Breast epithelium (tissue), 4 donors: ENCODE measurements at regions not wholly inside any gene's neighbourhood (a gene's known extent, or its start where the extent isn't known, plus 50 kb on each side); places are given as distances from the start of the nearest gene placed in this dataset.

Experiments used
- DNase-seq, 2 donors: peaks; one replicate each; pipeline ENCODE4 v3.0.0-alpha.2; 2019; ENCODE audit warnings: low spot score in 2 of 2
- H3K27ac ChIP-seq, 2 donors: fragments of 200-600 bp; sonication (generic) in 1 of 2; one replicate each; pipeline ENCODE4 v1.5.1; 2016 to 2019; ENCODE audit warnings: mild to moderate bottlenecking in 1 of 2
- H3K27me3 ChIP-seq, 2 donors: fragments of 200-600 bp; sonication (generic) in 1 of 2; one replicate each; pipeline versions ENCODE4 v1.5.1 to v1.6.0; 2017 to 2019; ENCODE audit warnings: control low read depth in 1 of 2, mild to moderate bottlenecking in 1 of 2
- H3K36me3 ChIP-seq: fragments of 200-600 bp; one replicate; pipeline ENCODE4 v1.5.1; 2019
- H3K4me1 ChIP-seq, 2 donors: fragments of 200-600 bp; sonication (generic); one replicate each; pipeline ENCODE4 v1.5.1; 2016 to 2019; ENCODE audit warnings: control low read depth in 1 of 2
- H3K4me3 ChIP-seq, 3 donors: fragments of 200-600 bp; sonication (generic); 1 replicate in 2 of 3; 2 replicates in 1 of 3; pipeline ENCODE4 v1.5.1; 2016 to 2019; ENCODE audit warnings: mild to moderate bottlenecking in 3 of 3, moderate library complexity in 2 of 3
- H3K9me3 ChIP-seq, 2 donors: fragments of 200-600 bp; sonication (generic) in 1 of 2; one replicate each; pipeline ENCODE4 v1.5.1; 2016 to 2019; ENCODE audit warnings: control low read depth in 1 of 2
- CTCF ChIP-seq, 3 donors: fragments of 450-650 bp; IDR thresholded peaks; one replicate each; pipeline ENCODE4 v1.5.1; 2016 to 2017; ENCODE audit warnings: antibody characterized with exemption in 3 of 3, mild to moderate bottlenecking in 3 of 3, moderate library complexity in 3 of 3
- POLR2A ChIP-seq: fragments of 450-650 bp; IDR thresholded peaks from one replicate; pipeline ENCODE4 v1.6.1; 2016; ENCODE audit warnings: antibody characterized with exemption, mild to moderate bottlenecking, moderate library complexity
- POLR2AphosphoS5 ChIP-seq, 3 donors: sonication (generic); formaldehyde crosslinking; IDR thresholded peaks; one replicate each; pipeline ENCODE4 v1.6.1; 2017; ENCODE audit warnings: antibody characterized with exemption in 3 of 3
- intact Hi-C: fragments of 100-400 bp; cut with DNase I; formaldehyde crosslinking; loops from one replicate; pipeline ENCODE4 v1.15.1; 2023; ENCODE audit warnings: low total_unique reads

DNA sequence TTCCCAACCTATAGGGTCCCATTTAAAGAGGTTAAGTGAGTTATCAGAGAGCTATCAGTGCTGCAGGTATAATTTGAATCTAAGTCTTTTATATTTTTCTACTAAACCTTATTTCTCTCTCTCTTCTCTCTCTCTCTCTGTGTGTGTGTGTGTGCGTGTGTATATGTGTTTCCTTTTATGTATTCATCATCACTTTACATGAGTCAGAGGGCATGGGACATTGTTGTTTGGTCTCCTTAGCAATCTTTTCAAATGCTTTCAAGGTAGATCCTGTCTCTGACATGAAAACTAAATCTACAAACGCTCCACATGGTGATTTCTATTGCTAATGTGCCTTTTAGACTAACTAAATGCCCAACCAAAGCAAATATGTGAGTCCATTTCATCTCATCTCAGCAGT, 459.7 kb downstream of the BTG1 start:
- Histone ChIP-seq H3K4me3 (no peak overlapping the region), H3K27ac (no peak overlapping the region), H3K36me3 (no peaks in the 10 kb centered on the region), H3K27me3 (no peaks in the 10 kb centered on the region), H3K4me1 (no peaks in the 10 kb centered on the region), H3K9me3 (no peaks in the 10 kb centered on the region)
- TF ChIP-seq POLR2AphosphoS5 (IDR thresholded peaks at IDR 0.05), result no peak
- TF ChIP-seq POLR2A, result no peak
- TF ChIP-seq CTCF (IDR thresholded peaks at IDR 0.05), result no peak
- intact Hi-C loops, result no loop called here
- no peak for DNase-seq

- TF ChIP-seq CTCF (IDR thresholded peaks at IDR 0.05) (no peak), POLR2A (no peak), POLR2AphosphoS5 (IDR thresholded peaks at IDR 0.05) (no peak)
- H3K27ac ChIP-seq, result no peak overlapping the region
- intact Hi-C loops, result no loop called here
- no peaks in the 10 kb centered on the region for H3K4me1 ChIP-seq
- no peak overlapping the region for H3K4me3 ChIP-seq
- H3K36me3 ChIP-seq, result no peaks in the 10 kb centered on the region
- no peaks in the 10 kb centered on the region for H3K27me3 ChIP-seq
- no peak for DNase-seq
- H3K9me3 ChIP-seq, result no peaks in the 10 kb centered on the region
Observed at GRCh38 chr12:91681751-91682150, 463.9 kb downstream of the BTG1 start.

GRCh38 chr12:91680864-91681263, 464.8 kb downstream of the BTG1 start:
- TF ChIP-seq POLR2AphosphoS5 (IDR thresholded peaks at IDR 0.05), result no peak
- no peak for TF ChIP-seq CTCF (IDR thresholded peaks at IDR 0.05)
- no peak for TF ChIP-seq POLR2A
- Histone ChIP-seq H3K4me3 (no peak overlapping the region), H3K36me3 (no peaks in the 10 kb centered on the region), H3K9me3 (no peaks in the 10 kb centered on the region), H3K4me1 (no peaks in the 10 kb centered on the region), H3K27me3 (no peaks in the 10 kb centered on the region), H3K27ac (no peak overlapping the region)
- no peak for DNase-seq
- intact Hi-C loops, result no loop called here

- H3K27ac ChIP-seq, result no peak overlapping the region
- no peak for DNase-seq
- H3K4me3 ChIP-seq, result no peak overlapping the region
- intact Hi-C loops, result no loop called here
- H3K9me3 ChIP-seq, result no peaks in the 10 kb centered on the region
- H3K36me3 ChIP-seq, result no peaks in the 10 kb centered on the region
- H3K27me3 ChIP-seq, result no peaks in the 10 kb centered on the region
- H3K4me1 ChIP-seq, result no peaks in the 10 kb centered on the region
- no peak for TF ChIP-seq CTCF (IDR thresholded peaks at IDR 0.05)
Observed at GRCh38 chr12:91677556-91677955, 468.1 kb downstream of the BTG1 start.

- Histone ChIP-seq H3K27ac (no peak overlapping the region), H3K27me3 (no peaks in the 10 kb centered on the region), H3K4me1 (no peaks in the 10 kb centered on the region), H3K36me3 (no peaks in the 10 kb centered on the region), H3K4me3 (no peak overlapping the region), H3K9me3 (no peaks in the 10 kb centered on the region)
- intact Hi-C loops, result no loop called here
- TF ChIP-seq POLR2AphosphoS5 (IDR thresholded peaks at IDR 0.05), result no peak
- TF ChIP-seq POLR2A, result no peak
- TF ChIP-seq CTCF (IDR thresholded peaks at IDR 0.05), result no peak
- DNase-seq, result no peak
Observed at GRCh38 chr12:91675401-91675800, 470.2 kb downstream of the BTG1 start.
